Caco-2 (cell line): ENCODE measurements at regions not wholly inside any gene's neighbourhood (a gene's known extent, or its start where the extent isn't known, plus 50 kb on each side); places are given as distances from the start of the nearest gene placed in this dataset.

Experiments used
- BruUV-seq: library from RNA; stranded (reverse); fragments of 400-500 nt; replicated peaks from 2 replicates; lab custom pipeline; 2021; lab: Mats Ljungman, UMichigan
- CTCF ChIA-PET: fragments of 300-600 bp; sonication (Branson Sonifier 250); formaldehyde crosslinking; loops from one replicate; lab custom pipeline; 2022; ENCODE audit warnings: antibody characterized with exemption; lab: Charles Lee
- POLR2A ChIA-PET: fragments of 300-600 bp; sonication (Branson Sonifier 250); formaldehyde crosslinking; loops from one replicate; lab custom pipeline; 2022; ENCODE audit warnings: antibody characterized with exemption; lab: Charles Lee
- DNase-seq, 2 experiments: peaks; one replicate each; pipeline versions ENCODE4 v3.0.0 to v3.0.0-alpha.2; 2020 to 2022
- H3K27me3 ChIP-seq: replicated peaks from 2 replicates; pipeline ENCODE4 v1.6.0; 2011; ENCODE audit warnings: low read length; ENCODE audit not compliant: control insufficient read depth, insufficient read depth
- H3K36me3 ChIP-seq: 2 replicates; pipeline ENCODE4 v1.5.1; 2011; ENCODE audit warnings: low read length; ENCODE audit not compliant: control insufficient read depth, insufficient read depth
- H3K4me1 ChIP-seq: fragments of 250-450 bp; sonication (Bioruptor Pico); 2 replicates; pipeline ENCODE4 v1.5.1; 2020; ENCODE audit warnings: mild to moderate bottlenecking
- H3K4me3 ChIP-seq: 2 replicates; pipeline ENCODE4 v1.5.1; 2011; ENCODE audit warnings: low read depth, mild to moderate bottlenecking, control low read depth, low read length
- H3K9me3 ChIP-seq: fragments of 250-450 bp; sonication (Bioruptor Pico); 2 replicates; pipeline ENCODE4 v1.5.1; 2020; ENCODE audit warnings: mild to moderate bottlenecking, moderate library complexity
- H3K27ac Mint-ChIP-seq: one replicate; pipeline ENCODE4 v1.8.0; 2022; ENCODE audit warnings: mixed read lengths; ENCODE audit not compliant: unreplicated experiment
- H3K27me3 Mint-ChIP-seq: one replicate; pipeline ENCODE4 v1.8.0; 2022; ENCODE audit warnings: mixed read lengths; ENCODE audit not compliant: insufficient read depth, unreplicated experiment
- H3K36me3 Mint-ChIP-seq: one replicate; pipeline ENCODE4 v1.8.0; 2022; ENCODE audit warnings: mild to moderate bottlenecking, mixed read lengths; ENCODE audit not compliant: insufficient read depth, unreplicated experiment
- H3K4me1 Mint-ChIP-seq: one replicate; pipeline ENCODE4 v1.8.0; 2022; ENCODE audit warnings: low read depth, mixed read lengths; ENCODE audit not compliant: unreplicated experiment
- H3K4me3 Mint-ChIP-seq: one replicate; pipeline ENCODE4 v1.8.0; 2022; ENCODE audit warnings: mild to moderate bottlenecking, moderate library complexity, mixed read lengths; ENCODE audit not compliant: unreplicated experiment
- H3K9me3 Mint-ChIP-seq: one replicate; pipeline ENCODE4 v1.8.0; 2022; ENCODE audit warnings: mixed read lengths; ENCODE audit not compliant: unreplicated experiment
- intact Hi-C: fragments of 100-400 bp; cut with micrococcal nuclease; formaldehyde crosslinking; loops from one replicate; pipeline ENCODE4 v1.10.0; 2022; ENCODE audit not compliant: unreplicated experiment
- TF ChIP-seq, protein P1 (sequence below), 2 experiments: fragments of 200-600 bp in 1 of 2; IDR thresholded peaks; 1 replicate in 1 of 2; 2 replicates in 1 of 2; pipeline versions ENCODE4 v1.5.1 to v1.8.0; 2011 to 2022; ENCODE audit warnings: antibody characterized with exemption in 1 of 2, control low read depth in 1 of 2, inconsistent platforms in 1 of 2, low read depth in 1 of 2, low read length in 1 of 2, mild to moderate bottlenecking in 1 of 2, moderate library complexity in 1 of 2; ENCODE audit not compliant: insufficient read depth in 1 of 2, severe bottlenecking in 1 of 2, unreplicated experiment in 1 of 2

- DNase-seq: no peak
- H3K9me3 ChIP-seq: no peaks in the 10 kb centered on the region; the same call in 1 of the 2 replicates
- no peaks in the 10 kb centered on the region for H3K27me3 Mint-ChIP-seq
- H3K4me3 ChIP-seq: no peak overlapping the region
- no peaks in the 10 kb centered on the region for H3K4me1 Mint-ChIP-seq
- POLR2A ChIA-PET: no interaction called here
- no peaks in the 10 kb centered on the region for H3K4me1 ChIP-seq
- no peaks in the 10 kb centered on the region for H3K36me3 ChIP-seq
- H3K36me3 Mint-ChIP-seq: no peaks in the 10 kb centered on the region
- BruUV-seq: no TSS peak
- TF ChIP-seq, protein P1, sequence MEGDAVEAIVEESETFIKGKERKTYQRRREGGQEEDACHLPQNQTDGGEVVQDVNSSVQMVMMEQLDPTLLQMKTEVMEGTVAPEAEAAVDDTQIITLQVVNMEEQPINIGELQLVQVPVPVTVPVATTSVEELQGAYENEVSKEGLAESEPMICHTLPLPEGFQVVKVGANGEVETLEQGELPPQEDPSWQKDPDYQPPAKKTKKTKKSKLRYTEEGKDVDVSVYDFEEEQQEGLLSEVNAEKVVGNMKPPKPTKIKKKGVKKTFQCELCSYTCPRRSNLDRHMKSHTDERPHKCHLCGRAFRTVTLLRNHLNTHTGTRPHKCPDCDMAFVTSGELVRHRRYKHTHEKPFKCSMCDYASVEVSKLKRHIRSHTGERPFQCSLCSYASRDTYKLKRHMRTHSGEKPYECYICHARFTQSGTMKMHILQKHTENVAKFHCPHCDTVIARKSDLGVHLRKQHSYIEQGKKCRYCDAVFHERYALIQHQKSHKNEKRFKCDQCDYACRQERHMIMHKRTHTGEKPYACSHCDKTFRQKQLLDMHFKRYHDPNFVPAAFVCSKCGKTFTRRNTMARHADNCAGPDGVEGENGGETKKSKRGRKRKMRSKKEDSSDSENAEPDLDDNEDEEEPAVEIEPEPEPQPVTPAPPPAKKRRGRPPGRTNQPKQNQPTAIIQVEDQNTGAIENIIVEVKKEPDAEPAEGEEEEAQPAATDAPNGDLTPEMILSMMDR (IDR thresholded peaks at IDR 0.05; ENCODE audit: insufficient read depth in 1 of 2, low read depth in 1 of 2, low read length in 1 of 2, severe bottlenecking in 1 of 2, unreplicated experiment in 1 of 2): no peak
- H3K4me3 Mint-ChIP-seq: no peak overlapping the region
- H3K9me3 Mint-ChIP-seq: no peaks in the 10 kb centered on the region
- no peak overlapping the region for H3K27ac Mint-ChIP-seq
- CTCF ChIA-PET: no interaction called here
- H3K27me3 ChIP-seq: no peaks in the 10 kb centered on the region
- intact Hi-C loops: no loop called here
Observed at GRCh38 chr6:104585646-104586045, 274.1 kb downstream of the HACE1 start.

- intact Hi-C loops: no loop called here
- CTCF ChIA-PET: no interaction called here
- Histone ChIP-seq H3K4me3 (no peak overlapping the region), H3K9me3 (no peaks in the 10 kb centered on the region; the same call in 1 of the 2 replicates), H3K36me3 (no peaks in the 10 kb centered on the region), H3K4me1 (no peaks in the 10 kb centered on the region), H3K27me3 (no peaks in the 10 kb centered on the region)
- Mint-ChIP-seq H3K4me3 (no peak overlapping the region), H3K9me3 (no peaks in the 10 kb centered on the region), H3K27me3 (no peaks in the 10 kb centered on the region), H3K4me1 (no peaks in the 10 kb centered on the region), H3K27ac (no peak overlapping the region), H3K36me3 (no peaks in the 10 kb centered on the region)
- POLR2A ChIA-PET: no interaction called here
- BruUV-seq: no TSS peak
- no peak for DNase-seq
- TF ChIP-seq, protein P1 (IDR thresholded peaks at IDR 0.05; ENCODE audit: insufficient read depth in 1 of 2, low read depth in 1 of 2, low read length in 1 of 2, severe bottlenecking in 1 of 2, unreplicated experiment in 1 of 2): no peak
Observed at GRCh38 chr6:104580452-104580851, 279.3 kb downstream of the HACE1 start.

GRCh38 chr6:104579310-104579863, 280.3 kb downstream of the HACE1 start:
- no peak for DNase-seq
- Histone ChIP-seq H3K27me3 (no peaks in the 10 kb centered on the region), H3K9me3 (no peaks in the 10 kb centered on the region; the same call in 1 of the 2 replicates), H3K4me3 (no peak overlapping the region), H3K36me3 (no peaks in the 10 kb centered on the region), H3K4me1 (no peaks in the 10 kb centered on the region)
- no peaks in the 10 kb centered on the region for H3K27me3 Mint-ChIP-seq
- no peak overlapping the region for H3K4me3 Mint-ChIP-seq
- CTCF ChIA-PET: no interaction called here
- POLR2A ChIA-PET: no interaction called here
- no peaks in the 10 kb centered on the region for H3K9me3 Mint-ChIP-seq
- no peaks in the 10 kb centered on the region for H3K4me1 Mint-ChIP-seq
- TF ChIP-seq, protein P1 (IDR thresholded peaks at IDR 0.05; ENCODE audit: insufficient read depth in 1 of 2, low read depth in 1 of 2, low read length in 1 of 2, severe bottlenecking in 1 of 2, unreplicated experiment in 1 of 2): no peak
- H3K27ac Mint-ChIP-seq: no peak overlapping the region
- intact Hi-C loops: no loop called here
- no peaks in the 10 kb centered on the region for H3K36me3 Mint-ChIP-seq
- no TSS peak for BruUV-seq
